Calu3 (cell line): ENCODE measurements at regions not wholly inside any gene's neighbourhood (a gene's known extent, or its start where the extent isn't known, plus 50 kb on each side); places are given as distances from the start of the nearest gene placed in this dataset.
"Not testable (repeated sequence)": the region's sequence is repeated elsewhere in the genome, so short reads cannot be mapped to it uniquely, and the experiment has no call there.

Experiments
- BruUV-seq: library from RNA; stranded (reverse); fragments of 400-500 nt; replicated peaks from 2 replicates; lab custom pipeline; 2021; lab: Mats Ljungman, UMichigan
- CTCF ChIA-PET: fragments of 300-600 bp; sonication (Branson Sonifier 250); formaldehyde crosslinking; loops from one replicate; lab custom pipeline; 2022; ENCODE audit warnings: antibody characterized with exemption; lab: Charles Lee
- DNase-seq: peaks from one replicate; pipeline ENCODE4 v3.0.0; 2022
- H3K27ac Mint-ChIP-seq: one replicate; pipeline ENCODE4 v1.8.0; 2022; ENCODE audit warnings: mixed read lengths; ENCODE audit not compliant: unreplicated experiment
- H3K27me3 Mint-ChIP-seq: one replicate; pipeline ENCODE4 v1.8.0; 2022; ENCODE audit warnings: mixed read lengths; ENCODE audit not compliant: unreplicated experiment
- H3K36me3 Mint-ChIP-seq: one replicate; pipeline ENCODE4 v1.8.0; 2022; ENCODE audit warnings: mild to moderate bottlenecking, moderate library complexity, mixed read lengths; ENCODE audit not compliant: insufficient read depth, unreplicated experiment
- H3K4me1 Mint-ChIP-seq: one replicate; pipeline ENCODE4 v1.8.0; 2022; ENCODE audit warnings: mild to moderate bottlenecking, low read depth, mixed read lengths; ENCODE audit not compliant: unreplicated experiment
- H3K4me3 Mint-ChIP-seq: one replicate; pipeline ENCODE4 v1.8.0; 2022; ENCODE audit warnings: mild to moderate bottlenecking, low read depth, moderate library complexity, mixed read lengths; ENCODE audit not compliant: unreplicated experiment
- H3K9me3 Mint-ChIP-seq: one replicate; pipeline ENCODE4 v1.8.0; 2022; ENCODE audit warnings: low read depth, mixed read lengths; ENCODE audit not compliant: unreplicated experiment
- CTCF ChIP-seq: fragments of 200-600 bp; IDR thresholded peaks from one replicate; pipeline ENCODE4 v1.8.0; 2022; ENCODE audit warnings: antibody characterized with exemption; ENCODE audit not compliant: unreplicated experiment
- intact Hi-C: fragments of 100-400 bp; cut with micrococcal nuclease; formaldehyde crosslinking; loops from one replicate; pipeline ENCODE4 v1.10.0; 2022; ENCODE audit not compliant: unreplicated experiment

- intact Hi-C loops, result no loop called here
- Mint-ChIP-seq H3K9me3 (peaks cover 8% of the 10 kb centered on the region), H3K27me3 (no peaks in the 10 kb centered on the region), H3K27ac (no peak overlapping the region), H3K36me3 (no peaks in the 10 kb centered on the region), H3K4me1 (peaks cover 12% of the 10 kb centered on the region), H3K4me3 (no peak overlapping the region)
- CTCF ChIA-PET, result no interaction called here
- no peak for DNase-seq
- TF ChIP-seq CTCF, result no peak
- BruUV-seq, result no TSS peak
Observed at GRCh38 chr3:30481241-30481640, 125.2 kb upstream of the TGFBR2 start.

GRCh38 chr3:30484229-30484628 lies 122.2 kb upstream of the TGFBR2 start:
- H3K4me3 Mint-ChIP-seq, CTCF ChIA-PET, BruUV-seq, DNase-seq, H3K36me3 Mint-ChIP-seq, H3K4me1 Mint-ChIP-seq, H3K27me3 Mint-ChIP-seq, H3K27ac Mint-ChIP-seq, intact Hi-C loops: not testable (repeated sequence)
- H3K9me3 Mint-ChIP-seq, result peaks cover 13% of the 10 kb centered on the region

GRCh38 chr3:30486368-30486767 lies 120.0 kb upstream of the TGFBR2 start:
- TF ChIP-seq CTCF, result no peak
- intact Hi-C loops, result no loop called here
- Mint-ChIP-seq H3K9me3 (peaks cover 12% of the 10 kb centered on the region), H3K4me3 (no peak overlapping the region), H3K27me3 (no peaks in the 10 kb centered on the region), H3K27ac (no peak overlapping the region), H3K4me1 (no peaks in the 10 kb centered on the region), H3K36me3 (no peaks in the 10 kb centered on the region)
- no peak for DNase-seq
- no TSS peak for BruUV-seq
- CTCF ChIA-PET, result no interaction called here

GRCh38 chr3:30488070-30488756 lies 118.2 kb upstream of the TGFBR2 start:
- intact Hi-C loops, result no loop called here
- Mint-ChIP-seq H3K36me3 (no peaks in the 10 kb centered on the region), H3K4me3 (no peak overlapping the region), H3K4me1 (peaks cover 10% of the 10 kb centered on the region), H3K9me3 (peaks cover 12% of the 10 kb centered on the region), H3K27ac (no peak overlapping the region), H3K27me3 (no peaks in the 10 kb centered on the region)
- no peak for DNase-seq
- BruUV-seq, result no TSS peak
- no peak for TF ChIP-seq CTCF
- CTCF ChIA-PET, result no interaction called here
